Natural killer cell treated with Interleukin-12 subunit alpha and Interleukin-12 subunit beta and Interleukin-15 and Interleukin-18, amount 100 ng/mL, for 72 hours (primary cell): ENCODE measurements at regions not wholly inside any gene's neighbourhood (a gene's known extent, or its start where the extent isn't known, plus 50 kb on each side); places are given as distances from the start of the nearest gene placed in this dataset.

Source experiments
- ATAC-seq, 2 donors: fragments of 150-1000 bp; cut with Tn5 transposase in 1 of 2; sonication (Bioruptor Pico), chemical (Tn5 transposase) in 1 of 2; 2 replicates each; pipeline ENCODE4 v1.10.0; 2021
- DNase-seq: peaks from one replicate; pipeline ENCODE4 v3.0.0; 2022; ENCODE audit warnings: low spot score
- H3K27ac Mint-ChIP-seq, 2 donors: 1 replicate in 1 of 2; 2 replicates in 1 of 2; pipeline ENCODE4 v1.8.0; 2022; ENCODE audit warnings: mixed read lengths in 2 of 2, mild to moderate bottlenecking in 1 of 2, moderate library complexity in 1 of 2
- H3K27me3 Mint-ChIP-seq, 2 donors: 1 replicate in 1 of 2; 2 replicates in 1 of 2; pipeline ENCODE4 v1.8.0; 2022; ENCODE audit warnings: mixed read lengths in 2 of 2
- H3K36me3 Mint-ChIP-seq: one replicate; pipeline ENCODE4 v1.8.0; 2022; ENCODE audit warnings: mixed read lengths
- H3K4me1 Mint-ChIP-seq, 2 donors: 1 replicate in 1 of 2; 2 replicates in 1 of 2; pipeline ENCODE4 v1.8.0; 2022; ENCODE audit warnings: low read depth in 2 of 2, mixed read lengths in 2 of 2, mild to moderate bottlenecking in 1 of 2
- H3K4me3 Mint-ChIP-seq: one replicate; pipeline ENCODE4 v1.8.0; 2022; ENCODE audit warnings: mixed read lengths
- H3K9me3 Mint-ChIP-seq: 2 replicates; pipeline ENCODE4 v1.8.0; 2022; ENCODE audit warnings: mixed read lengths

DNA sequence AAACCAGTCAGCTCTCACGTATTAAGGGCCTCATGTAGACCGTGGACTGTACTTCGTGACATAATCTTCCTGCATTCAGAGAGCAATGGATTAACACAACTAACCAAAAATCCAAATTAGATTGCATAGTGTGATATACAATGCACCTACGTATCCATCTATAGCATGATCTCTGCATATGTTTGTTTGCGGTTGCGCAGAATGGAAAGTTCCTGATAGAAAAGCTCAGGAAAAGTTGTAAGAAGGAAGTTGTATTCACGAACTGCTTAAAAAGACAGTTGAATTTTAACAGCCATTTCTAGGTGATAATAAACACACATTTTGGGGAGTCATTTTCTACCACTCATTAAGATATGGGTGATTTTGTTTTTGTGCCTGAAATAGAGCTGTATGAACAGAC is 869.0 kb downstream of the TLE4 start:
- DNase-seq: no peak
- no peaks in the 10 kb centered on the region for H3K36me3 Mint-ChIP-seq
- no peak for ATAC-seq
- H3K4me3 Mint-ChIP-seq: no peak overlapping the region
- no peaks in the 10 kb centered on the region for H3K4me1 Mint-ChIP-seq
- peaks cover 9% of the 10 kb centered on the region for H3K9me3 Mint-ChIP-seq
- H3K27ac Mint-ChIP-seq: no peak overlapping the region
- no peaks in the 10 kb centered on the region for H3K27me3 Mint-ChIP-seq

DNA sequence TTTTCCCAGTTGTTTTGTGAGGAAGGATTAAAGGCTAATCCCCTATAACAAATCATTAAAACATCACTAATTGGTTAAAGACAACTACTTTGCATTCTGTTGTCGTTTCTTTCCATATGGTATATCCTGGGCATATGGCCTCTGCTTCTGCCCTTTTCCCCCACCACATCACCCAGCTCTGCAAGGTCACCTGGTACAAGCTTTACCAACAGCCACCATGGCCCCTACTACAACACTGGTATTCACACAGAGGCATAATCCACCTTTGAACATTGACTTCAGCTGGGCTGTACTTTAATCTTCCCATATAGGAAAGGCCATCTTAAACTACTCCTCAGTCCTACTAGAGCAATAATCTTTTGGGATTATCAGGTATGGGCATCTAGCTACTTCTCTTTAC is 866.1 kb downstream of the TLE4 start:
- H3K27me3 Mint-ChIP-seq: no peaks in the 10 kb centered on the region
- ATAC-seq (no peak), DNase-seq (no peak)
- H3K4me3 Mint-ChIP-seq: no peak overlapping the region
- no peaks in the 10 kb centered on the region for H3K36me3 Mint-ChIP-seq
- H3K27ac Mint-ChIP-seq: no peak overlapping the region
- H3K4me1 Mint-ChIP-seq: no peaks in the 10 kb centered on the region
- H3K9me3 Mint-ChIP-seq: peaks cover 12% of the 10 kb centered on the region

DNA sequence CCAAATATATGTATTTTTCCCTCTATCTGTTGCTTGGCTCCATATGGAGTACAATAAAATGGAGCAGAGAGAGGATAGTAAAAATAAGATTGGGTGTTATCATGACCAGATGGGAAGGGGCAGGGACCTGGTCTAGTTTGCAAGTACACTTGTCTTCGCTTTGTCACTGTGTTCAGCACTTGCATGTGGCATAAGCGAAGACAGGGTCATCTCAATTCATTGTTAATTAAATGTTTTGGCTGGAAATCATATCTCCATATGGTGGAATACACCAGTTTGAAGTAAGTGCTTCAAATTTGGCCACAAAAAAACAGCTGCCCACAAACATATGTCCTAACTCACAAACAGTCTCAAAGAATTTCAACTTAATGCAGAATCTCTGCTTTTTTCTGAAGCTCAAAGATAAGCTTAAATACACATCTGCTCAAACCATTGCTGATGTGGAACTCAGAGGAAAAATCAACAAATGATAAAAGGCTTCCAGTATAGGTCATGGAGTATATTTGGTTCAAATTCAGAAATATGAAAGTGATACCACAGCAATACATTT is 865.4 kb downstream of the TLE4 start:
- H3K9me3 Mint-ChIP-seq: peaks cover 11% of the 10 kb centered on the region
- no peak overlapping the region for H3K27ac Mint-ChIP-seq
- no peak for DNase-seq
- ATAC-seq: no peak
- H3K27me3 Mint-ChIP-seq: no peaks in the 10 kb centered on the region
- H3K4me3 Mint-ChIP-seq: no peak overlapping the region
- no peaks in the 10 kb centered on the region for H3K36me3 Mint-ChIP-seq
- no peaks in the 10 kb centered on the region for H3K4me1 Mint-ChIP-seq

DNA sequence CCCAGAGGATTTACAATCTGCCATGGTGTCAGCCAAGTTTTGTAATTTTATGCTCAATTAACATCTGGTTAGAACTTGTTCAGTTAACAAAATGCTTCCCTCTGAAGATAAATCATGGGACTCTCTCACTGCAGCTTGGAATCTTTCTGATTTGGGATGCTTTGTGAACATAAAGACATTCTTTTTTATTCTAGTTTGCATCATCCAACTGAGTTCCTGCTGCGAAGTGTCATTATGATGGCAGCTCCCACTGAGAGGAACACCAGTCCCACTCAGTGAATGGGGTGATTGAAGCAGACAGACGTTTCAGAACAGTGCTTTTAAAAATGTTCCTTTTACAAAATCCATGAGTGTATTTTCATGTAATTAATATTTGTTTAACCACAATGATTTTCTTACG is 863.8 kb downstream of the TLE4 start:
- Mint-ChIP-seq H3K36me3 (no peaks in the 10 kb centered on the region), H3K27me3 (no peaks in the 10 kb centered on the region), H3K4me3 (no peak overlapping the region), H3K4me1 (no peaks in the 10 kb centered on the region), H3K27ac (no peak overlapping the region), H3K9me3 (peaks cover 12% of the 10 kb centered on the region)
- ATAC-seq: no peak
- no peak for DNase-seq

DNA sequence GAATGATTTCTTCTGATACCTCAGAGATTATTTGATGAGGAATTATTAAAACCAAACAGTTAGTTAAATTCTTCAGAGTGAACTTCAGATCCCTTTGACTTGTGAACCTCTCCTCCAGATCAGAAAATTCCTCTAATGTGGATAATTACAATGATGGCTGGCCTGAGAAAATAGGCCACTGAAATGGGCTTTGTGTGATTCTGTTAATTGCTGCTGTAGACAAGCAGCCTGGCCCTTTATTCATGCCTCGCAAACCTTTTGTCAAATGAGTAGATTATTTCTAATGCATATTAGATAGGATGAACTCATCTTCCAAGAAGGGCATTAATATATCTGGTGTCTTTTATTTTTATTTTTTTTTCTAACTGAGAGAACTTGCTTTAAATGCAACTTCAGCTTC is 855.2 kb downstream of the TLE4 start:
- DNase-seq (no peak), ATAC-seq (no peak)
- peaks cover 9% of the 10 kb centered on the region for H3K9me3 Mint-ChIP-seq
- no peak overlapping the region for H3K27ac Mint-ChIP-seq
- H3K4me3 Mint-ChIP-seq: no peak overlapping the region
- H3K27me3 Mint-ChIP-seq: no peaks in the 10 kb centered on the region
- no peaks in the 10 kb centered on the region for H3K4me1 Mint-ChIP-seq
- H3K36me3 Mint-ChIP-seq: no peaks in the 10 kb centered on the region

DNA sequence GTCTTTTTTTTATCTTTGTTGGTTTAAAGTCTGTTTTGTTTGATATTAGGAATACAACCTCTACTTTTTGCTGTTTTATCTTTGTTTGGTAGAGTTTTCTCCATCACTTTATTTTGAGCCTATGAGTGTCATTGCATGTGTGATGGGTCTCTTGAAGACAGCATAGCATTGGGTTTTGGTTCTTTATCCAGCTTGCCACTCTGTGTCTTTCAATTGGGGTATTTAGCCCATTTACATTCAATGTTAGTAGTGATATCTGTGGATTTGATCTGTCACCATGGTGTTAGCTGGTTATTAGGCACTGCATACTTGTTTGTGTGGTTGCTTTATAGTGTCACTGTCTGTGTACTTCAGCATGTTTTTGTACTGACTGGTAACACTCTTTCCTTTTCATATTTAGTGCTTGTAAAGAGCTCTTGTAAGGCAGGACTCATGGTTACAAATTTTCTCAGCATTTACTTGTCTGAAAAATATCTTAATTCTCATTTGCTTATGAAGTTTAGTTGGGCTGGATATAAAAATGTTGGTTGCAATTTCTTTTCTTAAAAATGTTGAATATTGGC is 845.5 kb downstream of the TLE4 start:
- Mint-ChIP-seq H3K4me1 (no peaks in the 10 kb centered on the region), H3K27ac (no peak overlapping the region), H3K36me3 (peaks cover 16% of the 10 kb centered on the region), H3K27me3 (no peaks in the 10 kb centered on the region), H3K9me3 (peaks cover 19% of the 10 kb centered on the region), H3K4me3 (no peak overlapping the region)
- ATAC-seq (no peak), DNase-seq (no peak)

DNA sequence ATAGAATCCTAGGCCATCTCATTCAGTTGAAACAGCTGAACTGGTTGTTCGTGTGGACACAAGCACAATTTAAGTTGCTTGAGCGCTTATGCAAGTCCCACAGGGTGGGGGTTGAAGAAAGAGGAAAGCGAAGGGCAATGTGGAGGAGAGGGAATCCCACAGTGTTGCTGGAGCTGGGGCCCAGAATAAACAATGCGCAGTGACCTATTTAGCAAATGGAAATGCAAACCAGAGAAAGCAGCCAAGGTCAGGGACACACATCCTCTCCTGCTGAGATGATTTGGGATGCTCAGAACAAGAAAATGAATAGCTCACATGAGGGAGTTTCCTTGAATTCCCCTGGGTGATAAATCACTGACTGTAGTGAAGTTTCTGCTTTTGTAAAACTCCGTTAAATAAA is 838.3 kb downstream of the TLE4 start:
- no peaks in the 10 kb centered on the region for H3K36me3 Mint-ChIP-seq
- ATAC-seq (no peak), DNase-seq (no peak)
- H3K27me3 Mint-ChIP-seq: no peaks in the 10 kb centered on the region
- no peak overlapping the region for H3K27ac Mint-ChIP-seq
- H3K4me3 Mint-ChIP-seq: no peak overlapping the region
- H3K4me1 Mint-ChIP-seq: no peaks in the 10 kb centered on the region
- H3K9me3 Mint-ChIP-seq: peaks cover 14% of the 10 kb centered on the region

DNA sequence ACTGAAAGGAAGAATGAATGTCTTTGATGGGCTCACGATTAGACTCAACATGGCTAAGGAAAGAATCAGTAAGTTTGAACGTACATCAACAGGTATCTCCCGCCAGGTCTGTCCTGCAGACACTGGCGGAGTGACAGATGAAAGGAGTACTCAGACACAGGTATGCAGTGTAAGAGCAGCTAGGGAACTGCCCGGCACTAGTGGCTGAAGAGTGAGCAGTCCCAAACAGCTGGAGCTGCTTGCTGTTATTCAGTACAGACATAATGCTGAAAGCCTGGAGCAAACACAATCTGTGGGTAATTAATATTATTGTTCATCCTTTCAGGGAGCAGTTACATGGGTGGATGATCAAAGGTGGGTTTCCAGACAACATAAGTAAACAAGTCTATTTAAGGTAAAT is 835.5 kb downstream of the TLE4 start:
- Mint-ChIP-seq H3K4me3 (no peak overlapping the region), H3K27me3 (no peaks in the 10 kb centered on the region), H3K9me3 (peaks cover 17% of the 10 kb centered on the region), H3K36me3 (no peaks in the 10 kb centered on the region), H3K4me1 (no peaks in the 10 kb centered on the region), H3K27ac (no peak overlapping the region)
- ATAC-seq (no peak), DNase-seq (no peak)

DNA sequence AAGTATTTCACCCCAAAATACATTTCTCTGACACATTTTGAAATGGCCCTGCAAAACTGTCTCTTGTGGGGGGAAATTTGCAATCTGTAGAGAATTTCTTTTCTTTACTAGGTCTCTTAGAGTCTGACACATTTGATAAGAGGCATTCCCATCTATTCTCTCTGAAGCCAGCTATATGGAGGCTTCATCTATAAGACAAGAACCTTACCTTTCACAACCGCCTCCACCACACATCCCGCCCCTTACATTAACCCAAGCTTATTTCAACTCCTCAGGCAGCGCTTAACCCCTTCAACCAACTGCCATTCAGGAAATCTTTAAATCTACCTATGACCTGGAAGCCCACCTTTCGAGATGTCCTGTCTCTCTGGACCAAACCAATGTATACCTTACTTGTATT is 829.5 kb downstream of the TLE4 start:
- H3K27ac Mint-ChIP-seq: no peak overlapping the region

DNA sequence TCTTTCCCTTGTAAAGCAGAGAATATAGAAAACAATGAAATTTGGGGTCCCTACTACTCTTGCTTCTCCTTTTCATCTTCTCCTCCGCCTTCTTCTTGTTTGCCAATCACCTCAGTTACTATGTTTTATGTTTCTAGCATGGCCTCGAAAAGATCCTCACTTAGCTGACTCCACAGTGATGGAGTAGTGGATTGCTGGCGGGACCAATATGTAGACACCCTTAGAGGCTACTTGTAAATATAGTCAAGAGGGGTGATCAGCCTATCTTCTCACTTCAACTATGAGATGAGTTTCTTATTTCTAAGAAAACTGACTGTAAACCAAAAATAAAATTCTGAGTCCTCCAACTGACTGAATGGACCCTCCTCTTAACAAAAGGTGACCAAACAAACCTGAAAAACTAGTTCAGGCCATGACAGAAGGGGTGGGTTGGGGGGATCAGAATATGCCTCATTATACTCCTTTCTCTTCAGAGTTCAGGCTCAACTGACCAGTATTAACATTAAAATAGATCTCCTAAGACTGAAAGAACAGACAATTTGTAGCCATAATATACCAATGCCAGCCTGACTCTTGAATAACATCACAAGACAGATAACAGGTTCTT is 829.0 kb downstream of the TLE4 start:
- Mint-ChIP-seq H3K27ac (no peak overlapping the region), H3K36me3 (no peaks in the 10 kb centered on the region), H3K9me3 (peaks cover 18% of the 10 kb centered on the region), H3K4me3 (no peak overlapping the region), H3K27me3 (no peaks in the 10 kb centered on the region), H3K4me1 (no peaks in the 10 kb centered on the region)
- ATAC-seq (no peak), DNase-seq (no peak)

More for the DNA sequence above, 829.5 kb downstream of the TLE4 start:
- Mint-ChIP-seq H3K36me3 (no peaks in the 10 kb centered on the region), H3K4me1 (no peaks in the 10 kb centered on the region), H3K27me3 (no peaks in the 10 kb centered on the region), H3K9me3 (peaks cover 20% of the 10 kb centered on the region), H3K4me3 (no peak overlapping the region)
- ATAC-seq (no peak), DNase-seq (no peak)

DNA sequence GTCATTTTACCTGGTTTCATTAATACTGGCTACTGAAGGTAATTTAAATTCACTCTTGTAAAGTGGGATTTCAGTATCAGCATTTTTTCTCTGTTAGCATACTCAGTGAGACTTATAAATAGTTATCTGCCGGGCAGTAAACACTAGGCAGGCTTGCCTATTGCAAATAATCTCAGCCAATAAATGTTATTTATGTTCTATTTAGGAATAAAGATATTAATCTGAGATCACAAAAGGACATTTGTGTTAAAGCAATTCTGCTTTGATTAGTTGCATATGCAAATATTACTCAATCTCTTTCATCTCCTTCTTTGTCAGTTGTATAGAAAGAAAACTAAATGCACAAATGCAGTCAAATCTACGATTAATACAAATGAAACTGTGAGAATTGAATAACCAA is 827.8 kb downstream of the TLE4 start:
- DNase-seq (no peak), ATAC-seq (no peak)
- Mint-ChIP-seq H3K9me3 (peaks cover 15% of the 10 kb centered on the region), H3K36me3 (no peaks in the 10 kb centered on the region), H3K4me1 (no peaks in the 10 kb centered on the region), H3K4me3 (no peak overlapping the region), H3K27ac (no peak overlapping the region), H3K27me3 (no peaks in the 10 kb centered on the region)

DNA sequence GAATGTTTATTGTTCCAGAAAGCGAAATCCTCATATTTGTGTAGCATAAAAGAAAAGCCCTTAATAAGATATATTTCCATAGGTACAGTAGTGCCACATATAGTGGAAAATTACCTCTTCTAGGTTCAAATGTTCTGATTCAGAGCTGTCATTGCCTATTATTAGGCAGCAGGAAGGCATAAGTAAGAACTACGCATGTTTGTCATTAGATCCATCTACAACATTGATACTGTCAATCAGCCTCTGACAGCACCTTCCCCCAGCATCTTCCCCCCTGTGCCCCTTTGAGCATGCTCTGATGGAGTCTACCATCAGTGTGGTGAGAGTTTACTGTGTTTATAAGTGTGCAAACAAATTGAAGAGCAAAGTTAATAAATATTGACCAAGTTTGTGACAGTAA is 816.1 kb downstream of the TLE4 start:
- H3K4me3 Mint-ChIP-seq: no peak overlapping the region
- no peaks in the 10 kb centered on the region for H3K27me3 Mint-ChIP-seq
- no peak overlapping the region for H3K27ac Mint-ChIP-seq
- ATAC-seq (no peak), DNase-seq (no peak)
- no peaks in the 10 kb centered on the region for H3K36me3 Mint-ChIP-seq
- no peaks in the 10 kb centered on the region for H3K4me1 Mint-ChIP-seq
- H3K9me3 Mint-ChIP-seq: peaks cover 15% of the 10 kb centered on the region

DNA sequence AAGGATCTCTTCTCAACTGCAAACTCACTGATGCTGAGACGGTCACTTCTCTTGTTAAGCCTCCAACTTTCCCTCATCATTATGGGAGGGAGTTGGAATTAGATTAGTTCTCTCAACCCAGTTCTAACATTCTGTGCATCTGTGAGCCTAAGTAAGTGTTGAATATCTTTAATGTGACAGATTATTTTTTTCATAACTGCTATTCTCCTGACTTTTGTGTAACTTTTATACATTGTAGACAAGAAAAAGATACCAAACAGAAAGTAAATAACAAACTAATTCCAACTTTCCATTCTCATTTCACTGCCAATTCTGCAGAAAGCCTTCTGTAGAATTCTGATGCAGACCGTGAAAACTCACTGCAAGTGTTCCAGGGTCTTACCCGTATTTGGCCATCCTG is 813.5 kb downstream of the TLE4 start:
- H3K4me1 Mint-ChIP-seq: no peaks in the 10 kb centered on the region
- no peaks in the 10 kb centered on the region for H3K36me3 Mint-ChIP-seq
- H3K9me3 Mint-ChIP-seq: peaks cover 7% of the 10 kb centered on the region

DNA sequence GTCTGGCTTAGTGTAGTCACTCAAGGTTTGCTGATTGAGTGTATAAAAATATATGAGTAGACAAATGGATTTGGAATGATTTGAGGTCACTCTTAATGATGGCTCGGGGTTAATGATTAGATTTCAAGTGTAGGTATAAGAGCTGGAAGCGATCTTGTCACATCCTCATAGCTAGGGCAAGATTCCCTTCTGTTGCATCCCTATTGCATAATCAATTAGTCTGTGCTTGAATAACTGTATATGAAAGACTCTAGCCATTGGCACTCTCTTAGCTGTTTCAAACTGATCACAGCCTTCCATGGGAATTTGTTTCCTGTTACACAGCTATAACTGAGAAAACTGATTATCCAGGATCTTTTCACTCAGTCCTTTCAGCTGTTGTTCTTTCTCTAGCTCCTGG is 811.6 kb downstream of the TLE4 start:
- peaks cover 9% of the 10 kb centered on the region for H3K9me3 Mint-ChIP-seq
- DNase-seq: no peak
- H3K4me3 Mint-ChIP-seq: no peak overlapping the region
- ATAC-seq: no peak
- no peaks in the 10 kb centered on the region for H3K4me1 Mint-ChIP-seq
- no peak overlapping the region for H3K27ac Mint-ChIP-seq
- H3K27me3 Mint-ChIP-seq: no peaks in the 10 kb centered on the region
- no peaks in the 10 kb centered on the region for H3K36me3 Mint-ChIP-seq

More for the DNA sequence above, 813.5 kb downstream of the TLE4 start:
- Mint-ChIP-seq H3K27me3 (no peaks in the 10 kb centered on the region), H3K4me3 (no peak overlapping the region), H3K27ac (no peak overlapping the region)
- no peak for DNase-seq
- ATAC-seq: no peak
